ENCODE measurements at regions not wholly inside any gene's neighbourhood (a gene's known extent, or its start where the extent isn't known, plus 50 kb on each side); places are given as distances from the start of the nearest gene placed in this dataset.

DNA sequence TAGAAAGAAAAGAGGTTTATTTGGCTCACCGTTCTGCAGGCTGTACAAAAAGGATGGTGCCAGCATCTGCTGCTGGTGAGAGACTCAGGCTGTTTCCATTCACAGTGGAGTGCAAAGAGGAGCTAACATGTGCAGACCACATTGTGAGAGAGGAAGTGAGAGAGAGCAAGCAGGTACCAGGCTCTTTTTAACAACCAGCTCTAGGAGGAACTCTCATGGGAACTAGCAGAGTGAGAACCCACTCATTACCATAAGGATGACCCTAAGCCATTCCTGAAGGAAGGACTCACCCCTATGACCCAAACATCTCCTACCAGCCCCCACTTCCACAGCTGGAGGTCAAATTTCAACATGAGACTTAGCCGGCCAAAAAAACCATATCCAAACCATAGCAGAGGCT is 158.6 kb upstream of the ADGRL3 start:
- no peaks in the 10 kb centered on the region for H3K27me3 ChIP-seq (ENCODE audit: insufficient read depth)
- no peaks in the 10 kb centered on the region for H3K27me3 Mint-ChIP-seq (ENCODE audit: insufficient read depth, low read depth, poor library complexity)
- H3K36me3 ChIP-seq (ENCODE audit: insufficient read depth): no peaks in the 10 kb centered on the region

More for the DNA sequence above, 158.6 kb upstream of the ADGRL3 start:
- Mint-ChIP-seq H3K9me3 (peaks cover 7% of the 10 kb centered on the region; the same call in 2 of the 3 replicates), H3K27ac (no peak overlapping the region), H3K36me3 (ENCODE audit: low read depth) (peaks cover 3% of the 10 kb centered on the region; the same call in 1 of the 3 replicates), H3K4me1 (peaks cover 8% of the 10 kb centered on the region; the same call in 2 of the 3 replicates), H3K4me3 (no peak overlapping the region)
- H3K4me1 ChIP-seq (ENCODE audit: insufficient read depth): no peaks in the 10 kb centered on the region
- DNase-seq (ENCODE audit: low spot score): no peak
- no peak overlapping the region for H3K27ac ChIP-seq (ENCODE audit: low read depth)
- no peak overlapping the region for H3K4me2 ChIP-seq
- no peak overlapping the region for H3K4me3 ChIP-seq
- peak overlapping the region; percentile 80 for H2AFZ ChIP-seq
- H4K20me1 ChIP-seq (replicated peaks; ENCODE audit: insufficient read depth): no peaks in the 10 kb centered on the region
- no peaks in the 10 kb centered on the region for H3K79me2 ChIP-seq (replicated peaks; ENCODE audit: insufficient read depth)
- TF ChIP-seq JUNB (IDR thresholded peaks at IDR 0.05; ENCODE audit: unreplicated experiment): no peak
- TF ChIP-seq ZNF114 (CRISPR knock-in tag; IDR thresholded peaks at IDR 0.05): no peak
- TF ChIP-seq, protein P1, sequence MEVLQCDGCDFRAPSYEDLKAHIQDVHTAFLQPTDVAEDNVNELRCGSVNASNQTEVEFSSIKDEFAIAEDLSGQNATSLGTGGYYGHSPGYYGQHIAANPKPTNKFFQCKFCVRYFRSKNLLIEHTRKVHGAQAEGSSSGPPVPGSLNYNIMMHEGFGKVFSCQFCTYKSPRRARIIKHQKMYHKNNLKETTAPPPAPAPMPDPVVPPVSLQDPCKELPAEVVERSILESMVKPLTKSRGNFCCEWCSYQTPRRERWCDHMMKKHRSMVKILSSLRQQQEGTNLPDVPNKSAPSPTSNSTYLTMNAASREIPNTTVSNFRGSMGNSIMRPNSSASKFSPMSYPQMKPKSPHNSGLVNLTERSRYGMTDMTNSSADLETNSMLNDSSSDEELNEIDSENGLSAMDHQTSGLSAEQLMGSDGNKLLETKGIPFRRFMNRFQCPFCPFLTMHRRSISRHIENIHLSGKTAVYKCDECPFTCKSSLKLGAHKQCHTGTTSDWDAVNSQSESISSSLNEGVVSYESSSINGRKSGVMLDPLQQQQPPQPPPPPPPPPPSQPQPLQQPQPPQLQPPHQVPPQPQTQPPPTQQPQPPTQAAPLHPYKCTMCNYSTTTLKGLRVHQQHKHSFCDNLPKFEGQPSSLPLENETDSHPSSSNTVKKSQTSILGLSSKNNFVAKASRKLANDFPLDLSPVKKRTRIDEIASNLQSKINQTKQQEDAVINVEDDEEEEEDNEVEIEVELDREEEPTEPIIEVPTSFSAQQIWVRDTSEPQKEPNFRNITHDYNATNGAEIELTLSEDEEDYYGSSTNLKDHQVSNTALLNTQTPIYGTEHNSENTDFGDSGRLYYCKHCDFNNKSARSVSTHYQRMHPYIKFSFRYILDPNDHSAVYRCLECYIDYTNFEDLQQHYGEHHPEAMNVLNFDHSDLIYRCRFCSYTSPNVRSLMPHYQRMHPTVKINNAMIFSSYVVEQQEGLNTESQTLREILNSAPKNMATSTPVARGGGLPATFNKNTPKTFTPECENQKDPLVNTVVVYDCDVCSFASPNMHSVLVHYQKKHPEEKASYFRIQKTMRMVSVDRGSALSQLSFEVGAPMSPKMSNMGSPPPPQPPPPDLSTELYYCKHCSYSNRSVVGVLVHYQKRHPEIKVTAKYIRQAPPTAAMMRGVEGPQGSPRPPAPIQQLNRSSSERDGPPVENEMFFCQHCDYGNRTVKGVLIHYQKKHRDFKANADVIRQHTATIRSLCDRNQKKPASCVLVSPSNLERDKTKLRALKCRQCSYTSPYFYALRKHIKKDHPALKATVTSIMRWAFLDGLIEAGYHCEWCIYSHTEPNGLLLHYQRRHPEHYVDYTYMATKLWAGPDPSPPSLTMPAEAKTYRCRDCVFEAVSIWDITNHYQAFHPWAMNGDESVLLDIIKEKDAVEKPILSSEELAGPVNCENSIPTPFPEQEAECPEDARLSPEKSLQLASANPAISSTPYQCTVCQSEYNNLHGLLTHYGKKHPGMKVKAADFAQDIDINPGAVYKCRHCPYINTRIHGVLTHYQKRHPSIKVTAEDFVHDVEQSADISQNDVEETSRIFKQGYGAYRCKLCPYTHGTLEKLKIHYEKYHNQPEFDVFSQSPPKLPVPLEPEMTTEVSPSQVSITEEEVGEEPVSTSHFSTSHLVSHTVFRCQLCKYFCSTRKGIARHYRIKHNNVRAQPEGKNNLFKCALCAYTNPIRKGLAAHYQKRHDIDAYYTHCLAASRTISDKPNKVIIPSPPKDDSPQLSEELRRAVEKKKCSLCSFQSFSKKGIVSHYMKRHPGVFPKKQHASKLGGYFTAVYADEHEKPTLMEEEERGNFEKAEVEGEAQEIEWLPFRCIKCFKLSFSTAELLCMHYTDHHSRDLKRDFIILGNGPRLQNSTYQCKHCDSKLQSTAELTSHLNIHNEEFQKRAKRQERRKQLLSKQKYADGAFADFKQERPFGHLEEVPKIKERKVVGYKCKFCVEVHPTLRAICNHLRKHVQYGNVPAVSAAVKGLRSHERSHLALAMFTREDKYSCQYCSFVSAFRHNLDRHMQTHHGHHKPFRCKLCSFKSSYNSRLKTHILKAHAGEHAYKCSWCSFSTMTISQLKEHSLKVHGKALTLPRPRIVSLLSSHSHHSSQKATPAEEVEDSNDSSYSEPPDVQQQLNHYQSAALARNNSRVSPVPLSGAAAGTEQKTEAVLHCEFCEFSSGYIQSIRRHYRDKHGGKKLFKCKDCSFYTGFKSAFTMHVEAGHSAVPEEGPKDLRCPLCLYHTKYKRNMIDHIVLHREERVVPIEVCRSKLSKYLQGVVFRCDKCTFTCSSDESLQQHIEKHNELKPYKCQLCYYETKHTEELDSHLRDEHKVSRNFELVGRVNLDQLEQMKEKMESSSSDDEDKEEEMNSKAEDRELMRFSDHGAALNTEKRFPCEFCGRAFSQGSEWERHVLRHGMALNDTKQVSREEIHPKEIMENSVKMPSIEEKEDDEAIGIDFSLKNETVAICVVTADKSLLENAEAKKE (CRISPR knock-in tag; IDR thresholded peaks at IDR 0.05): no peak
- TF ChIP-seq, protein P2, sequence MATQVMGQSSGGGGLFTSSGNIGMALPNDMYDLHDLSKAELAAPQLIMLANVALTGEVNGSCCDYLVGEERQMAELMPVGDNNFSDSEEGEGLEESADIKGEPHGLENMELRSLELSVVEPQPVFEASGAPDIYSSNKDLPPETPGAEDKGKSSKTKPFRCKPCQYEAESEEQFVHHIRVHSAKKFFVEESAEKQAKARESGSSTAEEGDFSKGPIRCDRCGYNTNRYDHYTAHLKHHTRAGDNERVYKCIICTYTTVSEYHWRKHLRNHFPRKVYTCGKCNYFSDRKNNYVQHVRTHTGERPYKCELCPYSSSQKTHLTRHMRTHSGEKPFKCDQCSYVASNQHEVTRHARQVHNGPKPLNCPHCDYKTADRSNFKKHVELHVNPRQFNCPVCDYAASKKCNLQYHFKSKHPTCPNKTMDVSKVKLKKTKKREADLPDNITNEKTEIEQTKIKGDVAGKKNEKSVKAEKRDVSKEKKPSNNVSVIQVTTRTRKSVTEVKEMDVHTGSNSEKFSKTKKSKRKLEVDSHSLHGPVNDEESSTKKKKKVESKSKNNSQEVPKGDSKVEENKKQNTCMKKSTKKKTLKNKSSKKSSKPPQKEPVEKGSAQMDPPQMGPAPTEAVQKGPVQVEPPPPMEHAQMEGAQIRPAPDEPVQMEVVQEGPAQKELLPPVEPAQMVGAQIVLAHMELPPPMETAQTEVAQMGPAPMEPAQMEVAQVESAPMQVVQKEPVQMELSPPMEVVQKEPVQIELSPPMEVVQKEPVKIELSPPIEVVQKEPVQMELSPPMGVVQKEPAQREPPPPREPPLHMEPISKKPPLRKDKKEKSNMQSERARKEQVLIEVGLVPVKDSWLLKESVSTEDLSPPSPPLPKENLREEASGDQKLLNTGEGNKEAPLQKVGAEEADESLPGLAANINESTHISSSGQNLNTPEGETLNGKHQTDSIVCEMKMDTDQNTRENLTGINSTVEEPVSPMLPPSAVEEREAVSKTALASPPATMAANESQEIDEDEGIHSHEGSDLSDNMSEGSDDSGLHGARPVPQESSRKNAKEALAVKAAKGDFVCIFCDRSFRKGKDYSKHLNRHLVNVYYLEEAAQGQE (IDR thresholded peaks at IDR 0.05; ENCODE audit: unreplicated experiment): no peak
- TF ChIP-seq, protein P3, sequence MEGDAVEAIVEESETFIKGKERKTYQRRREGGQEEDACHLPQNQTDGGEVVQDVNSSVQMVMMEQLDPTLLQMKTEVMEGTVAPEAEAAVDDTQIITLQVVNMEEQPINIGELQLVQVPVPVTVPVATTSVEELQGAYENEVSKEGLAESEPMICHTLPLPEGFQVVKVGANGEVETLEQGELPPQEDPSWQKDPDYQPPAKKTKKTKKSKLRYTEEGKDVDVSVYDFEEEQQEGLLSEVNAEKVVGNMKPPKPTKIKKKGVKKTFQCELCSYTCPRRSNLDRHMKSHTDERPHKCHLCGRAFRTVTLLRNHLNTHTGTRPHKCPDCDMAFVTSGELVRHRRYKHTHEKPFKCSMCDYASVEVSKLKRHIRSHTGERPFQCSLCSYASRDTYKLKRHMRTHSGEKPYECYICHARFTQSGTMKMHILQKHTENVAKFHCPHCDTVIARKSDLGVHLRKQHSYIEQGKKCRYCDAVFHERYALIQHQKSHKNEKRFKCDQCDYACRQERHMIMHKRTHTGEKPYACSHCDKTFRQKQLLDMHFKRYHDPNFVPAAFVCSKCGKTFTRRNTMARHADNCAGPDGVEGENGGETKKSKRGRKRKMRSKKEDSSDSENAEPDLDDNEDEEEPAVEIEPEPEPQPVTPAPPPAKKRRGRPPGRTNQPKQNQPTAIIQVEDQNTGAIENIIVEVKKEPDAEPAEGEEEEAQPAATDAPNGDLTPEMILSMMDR (conservative IDR thresholded peaks at IDR 0.05; ENCODE audit: low read depth in 2 of 2): no peak
- no peak for TF ChIP-seq POLR2AphosphoS5 (IDR thresholded peaks at IDR 0.05; ENCODE audit: low read depth)
- no peak for TF ChIP-seq ZNF331 (CRISPR knock-in tag; IDR thresholded peaks at IDR 0.05; ENCODE audit: low read depth)
- no peak for TF ChIP-seq NANOG (IDR thresholded peaks at IDR 0.05; ENCODE audit: borderline replicate concordance)
- no peak for TF ChIP-seq ETS1 (IDR thresholded peaks at IDR 0.05)
- no peak for TF ChIP-seq CREB1 (CRISPR knock-in tag; IDR thresholded peaks at IDR 0.05; ENCODE audit: low read depth)
- no peak for TF ChIP-seq STAT1 (IDR thresholded peaks at IDR 0.05; ENCODE audit: unreplicated experiment)
- TF ChIP-seq EZH2 (IDR thresholded peaks at IDR 0.05; ENCODE audit: low read depth, unreplicated experiment): no peak
- TF ChIP-seq EZH2phosphoT487 (IDR thresholded peaks at IDR 0.05; ENCODE audit: unreplicated experiment): no peak
- peaks cover 4% of the 10 kb centered on the region; the same call in 1 of the 2 replicates for H3K9me2 ChIP-seq (ENCODE audit: insufficient read depth)
- ATAC-seq: no peak
- H3F3A ChIP-seq (replicated peaks; ENCODE audit: low read depth): no peaks in the 10 kb centered on the region
